Suppressor macrophage (primary cell): ENCODE measurements at regions not wholly inside any gene's neighbourhood (a gene's known extent, or its start where the extent isn't known, plus 50 kb on each side); places are given as distances from the start of the nearest gene placed in this dataset.

Source experiments
- DNase-seq, 4 experiments: peaks; one replicate each; pipeline ENCODE4 v3.0.0-alpha.2; 2020 to 2022

DNA sequence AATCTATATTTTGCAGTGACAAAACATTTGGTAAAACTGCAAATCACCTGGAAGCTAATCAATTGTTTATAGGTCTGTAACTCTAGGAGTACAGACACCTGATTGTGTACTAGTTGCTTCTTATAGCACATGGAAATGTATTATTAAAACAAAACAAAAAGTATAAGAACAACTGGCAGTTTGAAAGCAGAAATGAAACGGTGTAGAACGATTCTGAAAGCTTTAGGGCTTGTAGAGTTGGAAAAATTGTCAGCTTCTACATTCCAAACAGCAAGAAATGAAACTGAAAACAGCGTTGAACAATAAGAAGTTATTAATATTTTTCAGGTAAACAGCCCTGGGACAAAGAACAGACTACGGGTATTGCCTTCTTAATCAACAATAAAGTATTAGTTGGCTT is 273.3 kb downstream of the OLFM3 start:
- no peak for DNase-seq

DNA sequence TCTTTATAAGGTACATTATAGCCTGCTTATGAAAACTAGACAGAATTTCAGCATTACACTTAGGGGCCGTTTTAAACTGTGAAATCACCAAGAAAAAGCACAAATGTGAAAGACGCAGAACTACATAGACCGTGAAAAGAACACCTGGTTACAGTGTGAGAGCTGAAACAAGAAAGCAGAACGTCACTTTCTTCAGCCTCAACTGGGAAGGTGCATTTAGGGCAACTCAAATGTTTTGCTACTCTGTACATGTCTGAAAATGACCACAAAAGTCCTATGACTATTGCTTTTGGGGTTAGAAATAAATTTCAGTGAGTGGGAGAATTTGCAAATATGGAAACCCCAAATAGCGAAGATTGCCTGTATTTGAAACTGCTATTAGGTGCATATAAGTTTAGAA is 268.7 kb downstream of the OLFM3 start:
- DNase-seq = no peak

DNA sequence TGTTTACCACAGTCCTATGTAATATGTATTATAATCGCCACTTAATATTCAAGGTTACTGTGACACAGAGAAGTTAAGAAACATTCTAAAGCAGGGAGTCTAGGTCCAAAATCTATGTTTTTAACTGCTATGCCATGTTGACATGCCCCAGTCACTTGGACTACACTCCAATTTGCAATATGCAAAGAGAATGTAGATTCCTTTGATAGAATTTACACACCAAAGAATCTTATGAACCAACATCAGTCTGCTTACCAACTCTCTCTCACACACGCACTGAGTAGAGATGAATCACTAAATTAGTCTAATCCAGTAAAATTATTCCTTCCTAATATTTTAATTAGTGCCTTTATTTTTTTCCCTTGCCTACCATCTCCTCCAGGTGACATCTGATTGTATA is 266.2 kb downstream of the OLFM3 start:
- DNase-seq = no peak

DNA sequence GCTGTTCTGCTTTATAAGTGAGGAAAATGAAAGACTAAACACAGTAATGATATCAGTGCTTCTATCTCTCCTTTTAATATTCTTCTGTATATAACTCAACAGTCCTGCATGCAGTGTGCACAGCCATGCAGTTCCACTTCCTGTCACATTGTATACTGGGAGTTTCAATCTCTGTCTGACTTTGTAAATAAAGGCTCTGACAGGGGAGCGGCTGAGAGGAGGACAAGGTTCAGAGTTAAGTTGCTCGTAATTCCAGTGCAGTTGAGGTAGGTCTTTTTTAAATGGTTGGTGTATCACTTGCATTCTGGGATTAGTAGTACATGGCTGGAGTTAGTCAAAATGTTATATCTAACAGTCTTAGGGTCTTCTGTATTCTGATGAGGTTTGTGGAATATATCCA is 264.5 kb downstream of the OLFM3 start:
- DNase-seq = no peak

DNA sequence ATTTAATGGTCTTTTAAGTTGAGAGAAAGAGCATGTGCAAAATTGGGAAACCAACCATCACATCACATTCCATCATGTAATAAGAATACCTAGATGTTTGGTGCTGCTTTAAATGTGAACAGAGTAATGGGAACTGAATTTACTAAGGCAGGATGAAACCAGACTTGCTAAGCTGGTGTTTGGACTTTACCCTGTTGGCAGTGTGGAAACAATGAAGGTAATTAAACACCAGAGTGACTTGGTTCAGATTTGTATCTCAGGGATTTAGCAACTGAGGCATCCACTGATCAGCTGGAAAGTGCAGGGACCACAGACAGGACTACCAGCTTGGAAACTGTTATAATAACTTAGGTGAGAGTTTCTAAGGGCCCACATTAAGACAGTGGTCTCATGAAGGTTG is 263.4 kb downstream of the OLFM3 start:
- no peak for DNase-seq

DNA sequence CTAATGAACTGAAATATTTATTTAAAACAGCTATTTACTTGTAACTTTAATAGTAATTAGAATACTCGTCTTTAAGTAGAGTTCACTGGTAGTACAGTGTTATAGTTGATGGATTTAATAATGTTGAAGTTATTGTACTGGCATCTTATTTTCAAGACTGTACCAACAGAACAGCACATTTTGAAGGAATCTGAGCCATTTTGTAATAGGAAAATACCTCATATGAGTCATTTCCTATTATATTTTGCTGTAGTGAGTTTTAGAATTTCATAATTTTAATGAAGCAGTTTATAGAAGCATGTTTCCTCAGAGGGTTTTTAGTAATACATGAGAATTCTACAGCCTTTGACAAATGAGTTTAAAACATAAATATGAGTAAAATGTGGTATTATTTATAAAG is 258.3 kb downstream of the OLFM3 start:
- DNase-seq = peak in 1 of 4 experiments; percentile 1

DNA sequence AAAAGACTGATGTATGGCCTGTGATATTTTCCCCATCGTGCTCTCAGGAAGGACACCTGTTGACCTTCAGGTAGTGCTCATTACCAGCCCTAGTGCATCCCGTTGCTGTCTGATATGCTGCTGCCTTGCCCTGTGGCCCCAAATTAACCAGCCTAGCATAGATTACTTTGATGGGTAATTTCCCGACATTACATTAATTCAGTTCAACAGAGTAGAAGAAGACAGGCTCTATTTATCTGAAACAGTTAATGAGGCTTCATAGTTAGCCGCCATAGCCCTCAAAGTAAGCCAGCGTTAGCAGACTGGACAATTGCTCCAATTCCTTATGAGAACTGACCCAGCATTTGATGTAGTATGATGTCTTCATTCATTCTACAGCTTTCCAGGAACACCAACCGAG is 257.6 kb downstream of the OLFM3 start:
- DNase-seq = no peak

DNA sequence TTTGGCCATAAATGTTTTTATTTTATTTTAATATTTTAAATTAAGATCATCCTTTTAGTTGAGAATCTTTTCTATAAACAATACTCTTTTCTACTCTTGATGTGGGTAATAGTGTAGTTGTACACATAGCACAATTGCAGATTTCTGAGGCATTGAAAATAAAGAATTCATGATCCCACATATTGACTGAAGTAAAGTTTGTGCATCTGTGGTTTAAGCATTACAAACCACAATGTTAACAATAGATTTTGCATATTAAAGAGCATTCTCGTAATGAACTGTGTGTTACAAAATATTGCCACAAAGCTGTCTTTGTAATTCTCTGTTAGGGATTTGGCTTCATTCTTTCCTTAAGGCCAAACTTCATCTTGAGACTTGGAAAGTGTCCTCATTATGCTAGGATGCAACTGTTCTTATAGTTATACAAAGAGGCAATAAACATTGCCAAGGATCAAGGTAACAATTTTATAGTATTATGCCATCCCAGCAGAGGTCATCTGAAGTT is 256.8 kb downstream of the OLFM3 start:
- DNase-seq = no peak

DNA sequence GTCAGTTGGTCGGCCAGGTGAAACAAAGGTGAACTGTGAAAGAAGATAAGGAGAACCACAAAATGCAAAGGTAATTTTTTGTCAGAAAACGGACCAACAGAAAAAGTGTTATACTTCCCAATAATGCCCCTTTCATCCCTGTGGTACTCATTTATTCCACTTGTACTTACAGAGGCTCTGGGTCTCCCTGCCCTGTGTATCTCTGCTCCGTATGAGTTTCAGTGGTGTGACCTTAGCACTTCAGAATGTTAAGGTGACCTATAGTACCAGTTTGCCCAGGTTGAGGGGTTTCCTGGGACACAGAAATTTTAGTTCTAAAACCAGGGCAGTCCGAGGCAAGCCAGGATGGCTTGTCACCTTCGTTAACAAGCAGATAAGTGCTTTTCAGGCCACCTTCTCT is 254.8 kb downstream of the OLFM3 start:
- no peak for DNase-seq

DNA sequence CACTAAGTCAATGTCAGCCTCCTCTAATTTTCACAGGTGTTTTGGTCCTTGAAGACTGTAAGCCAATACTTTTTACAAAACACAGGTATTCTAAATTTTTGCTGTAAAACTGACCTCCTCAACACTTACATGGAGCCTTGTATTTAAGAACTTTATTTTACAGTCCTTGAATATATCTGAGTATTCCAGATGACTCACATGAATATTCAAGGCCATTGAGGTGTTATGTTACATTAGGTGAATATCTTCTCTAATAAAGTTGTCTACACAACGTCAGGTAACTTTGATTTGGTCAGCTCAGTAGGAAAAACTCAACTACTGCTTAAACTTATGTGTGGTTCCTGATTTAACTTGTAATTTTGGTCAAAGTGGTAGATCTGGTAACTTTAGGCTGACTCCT is 254.2 kb downstream of the OLFM3 start:
- DNase-seq = no peak

DNA sequence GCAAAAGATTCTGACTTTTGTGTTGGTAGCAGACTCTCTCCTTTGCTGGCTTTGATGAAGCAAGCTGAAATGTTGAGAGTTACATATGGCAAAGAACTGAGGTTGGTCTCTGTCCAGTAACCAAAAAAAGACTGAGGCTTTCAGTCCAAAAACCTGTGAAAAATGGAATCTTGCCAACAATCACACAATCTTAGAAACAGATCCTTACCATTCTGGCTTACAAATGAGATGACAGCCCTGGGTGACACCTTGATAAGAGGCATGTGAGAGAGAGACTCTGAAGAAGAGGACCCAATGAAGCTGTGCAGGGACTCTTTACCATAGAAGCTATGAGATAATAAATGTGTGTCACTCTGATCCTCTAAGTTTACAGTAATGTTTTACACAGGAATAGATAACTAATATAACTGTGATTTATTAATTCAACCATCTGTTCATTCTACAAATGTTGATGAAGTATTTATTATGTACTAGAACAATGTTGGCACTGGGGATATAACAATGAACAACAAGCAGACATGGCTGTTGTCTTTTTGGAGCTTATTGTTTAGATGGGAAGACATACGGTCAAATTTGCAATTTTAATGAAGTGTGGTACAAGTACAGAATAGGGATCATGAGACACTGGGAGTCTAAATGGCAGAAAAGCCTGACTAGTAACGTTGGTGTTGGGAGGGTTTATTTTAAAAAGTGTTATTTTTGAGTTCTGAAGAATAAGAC is 251.0 kb downstream of the OLFM3 start:
- DNase-seq = no peak

DNA sequence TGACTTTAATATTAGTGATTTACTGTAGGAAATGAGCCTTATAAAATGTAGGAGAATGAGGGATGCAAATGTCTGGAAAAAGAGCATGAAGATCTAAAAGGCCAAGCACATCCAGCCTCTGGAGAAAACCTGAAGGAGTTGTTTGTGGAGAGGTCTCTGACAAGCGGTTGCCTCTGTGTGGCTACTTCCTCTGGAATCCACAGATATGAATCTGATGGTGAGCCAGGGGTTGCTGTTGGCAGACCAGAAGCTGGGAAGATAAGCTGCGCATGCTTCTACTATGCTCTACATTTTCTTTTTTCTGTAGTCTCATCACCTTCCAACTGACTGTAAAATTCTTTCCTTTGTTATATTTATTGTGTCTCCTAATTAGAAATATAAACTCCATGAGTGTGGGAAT is 248.6 kb downstream of the OLFM3 start:
- DNase-seq = no peak
